ENCODE measurements at regions not wholly inside any gene's neighbourhood (a gene's known extent, or its start where the extent isn't known, plus 50 kb on each side); places are given as distances from the start of the nearest gene placed in this dataset.

- TF ChIP-seq CTCF (IDR thresholded peaks at IDR 0.05; ENCODE audit: insufficient read depth, low read length, poor library complexity, severe bottlenecking), result no peak
- TF ChIP-seq EZH2phosphoT487 (conservative IDR thresholded peaks at IDR 0.05; ENCODE audit: low read length), result no peak
Measured at GRCh38 chr13:78714717-78715116, 55.8 kb upstream of the OBI1 start.
